Duodenal mucosa (tissue), 2 donors: ENCODE measurements at regions not wholly inside any gene's neighbourhood (a gene's known extent, or its start where the extent isn't known, plus 50 kb on each side); places are given as distances from the start of the nearest gene placed in this dataset.

Source experiments
- H3K27ac ChIP-seq: one replicate; pipeline ENCODE4 v1.7.0; 2013; ENCODE audit warnings: low read depth, low read length
- H3K27me3 ChIP-seq, 2 donors: one replicate each; pipeline ENCODE4 v1.7.0; 2013; ENCODE audit warnings: low read length in 2 of 2, control low read depth in 1 of 2; ENCODE audit not compliant: insufficient read depth in 2 of 2, control insufficient read depth in 1 of 2
- H3K36me3 ChIP-seq, 2 donors: one replicate each; pipeline ENCODE4 v1.7.0; 2013; ENCODE audit warnings: low read length in 2 of 2, control low read depth in 1 of 2; ENCODE audit not compliant: insufficient read depth in 2 of 2, control insufficient read depth in 1 of 2
- H3K4me1 ChIP-seq, 2 donors: one replicate each; pipeline ENCODE4 v1.7.0; 2013; ENCODE audit warnings: low read length in 2 of 2, control low read depth in 1 of 2; ENCODE audit not compliant: insufficient read depth in 2 of 2, control insufficient read depth in 1 of 2
- H3K4me3 ChIP-seq, 2 donors: one replicate each; pipeline ENCODE4 v1.7.0; 2013; ENCODE audit warnings: low read length in 2 of 2, low read depth in 1 of 2
- H3K9ac ChIP-seq, 2 donors: one replicate each; pipeline ENCODE4 v1.7.0; 2013; ENCODE audit warnings: low read length in 2 of 2, low read depth in 1 of 2
- H3K9me3 ChIP-seq, 2 donors: one replicate each; pipeline ENCODE4 v1.7.0; 2013; ENCODE audit warnings: low read length in 2 of 2, control low read depth in 1 of 2; ENCODE audit not compliant: control insufficient read depth in 1 of 2

- no peak overlapping the region for H3K27ac ChIP-seq
- no peak overlapping the region for H3K4me3 ChIP-seq
- H3K36me3 ChIP-seq: no peaks in the 10 kb centered on the region
- H3K9ac ChIP-seq: no peak overlapping the region
- H3K9me3 ChIP-seq: peaks cover 0 to 5% of the 10 kb centered on the region in 2 donors
- H3K4me1 ChIP-seq: peaks cover 4 to 10% of the 10 kb centered on the region in 2 donors
- H3K27me3 ChIP-seq: no peaks in the 10 kb centered on the region
Measured at GRCh38 chr15:70188286-70188685, 90.6 kb upstream of the TLE3 start.

- Histone ChIP-seq H3K27me3 (no peaks in the 10 kb centered on the region), H3K9me3 (peaks cover 0 to 5% of the 10 kb centered on the region in 2 donors), H3K9ac (no peak overlapping the region), H3K36me3 (no peaks in the 10 kb centered on the region), H3K4me1 (peaks cover 0 to under 1% of the 10 kb centered on the region in 2 donors), H3K4me3 (no peak overlapping the region), H3K27ac (no peak overlapping the region)
Measured at GRCh38 chr15:70187331-70187730, 89.6 kb upstream of the TLE3 start.

GRCh38 chr15:70186152-70186551 is 88.4 kb upstream of the TLE3 start:
- Histone ChIP-seq H3K27ac (no peak overlapping the region), H3K27me3 (no peaks in the 10 kb centered on the region), H3K36me3 (no peaks in the 10 kb centered on the region), H3K4me3 (no peak overlapping the region), H3K4me1 (peaks cover 0 to 4% of the 10 kb centered on the region in 2 donors), H3K9me3 (no peaks in the 10 kb centered on the region), H3K9ac (no peak overlapping the region)

- no peak overlapping the region for H3K9ac ChIP-seq
- H3K27ac ChIP-seq: no peak overlapping the region
- no peaks in the 10 kb centered on the region for H3K36me3 ChIP-seq
- no peaks in the 10 kb centered on the region for H3K9me3 ChIP-seq
- no peaks in the 10 kb centered on the region for H3K27me3 ChIP-seq
- peaks cover 0 to 8% of the 10 kb centered on the region in 2 donors for H3K4me1 ChIP-seq
- no peak overlapping the region for H3K4me3 ChIP-seq
Measured at GRCh38 chr15:70185251-70185711, 87.6 kb upstream of the TLE3 start.

GRCh38 chr15:70182858-70183695 is 85.4 kb upstream of the TLE3 start:
- Histone ChIP-seq H3K9me3 (no peaks in the 10 kb centered on the region), H3K27ac (no peak overlapping the region), H3K36me3 (no peaks in the 10 kb centered on the region), H3K4me3 (no peak overlapping the region), H3K4me1 (peaks cover 0 to 8% of the 10 kb centered on the region in 2 donors), H3K27me3 (no peaks in the 10 kb centered on the region), H3K9ac (no peak overlapping the region)

GRCh38 chr15:70181626-70182255 is 84.0 kb upstream of the TLE3 start:
- no peaks in the 10 kb centered on the region for H3K27me3 ChIP-seq
- no peak overlapping the region for H3K4me3 ChIP-seq
- no peaks in the 10 kb centered on the region for H3K36me3 ChIP-seq
- H3K9ac ChIP-seq: no peak overlapping the region
- H3K27ac ChIP-seq: no peak overlapping the region
- H3K4me1 ChIP-seq: peaks cover 0 to 8% of the 10 kb centered on the region in 2 donors
- no peaks in the 10 kb centered on the region for H3K9me3 ChIP-seq

GRCh38 chr15:70180186-70180875 is 82.6 kb upstream of the TLE3 start:
- no peaks in the 10 kb centered on the region for H3K9me3 ChIP-seq
- H3K36me3 ChIP-seq: no peaks in the 10 kb centered on the region
- H3K27ac ChIP-seq: no peak overlapping the region
- peaks cover 0 to 8% of the 10 kb centered on the region in 2 donors for H3K4me1 ChIP-seq
- H3K9ac ChIP-seq: no peak overlapping the region
- H3K27me3 ChIP-seq: no peaks in the 10 kb centered on the region
- no peak overlapping the region for H3K4me3 ChIP-seq

GRCh38 chr15:70179309-70179892 is 81.7 kb upstream of the TLE3 start:
- H3K9me3 ChIP-seq: no peaks in the 10 kb centered on the region
- H3K9ac ChIP-seq: no peak overlapping the region
- H3K27ac ChIP-seq: no peak overlapping the region
- no peak overlapping the region for H3K4me3 ChIP-seq
- no peaks in the 10 kb centered on the region for H3K27me3 ChIP-seq
- peaks cover 1 to 9% of the 10 kb centered on the region in 2 donors for H3K4me1 ChIP-seq
- H3K36me3 ChIP-seq: no peaks in the 10 kb centered on the region

GRCh38 chr15:70178335-70179084 is 80.8 kb upstream of the TLE3 start:
- H3K4me1 ChIP-seq: peaks cover 5 to 11% of the 10 kb centered on the region in 2 donors
- no peak overlapping the region for H3K9ac ChIP-seq
- H3K9me3 ChIP-seq: no peaks in the 10 kb centered on the region
- no peaks in the 10 kb centered on the region for H3K27me3 ChIP-seq
- H3K27ac ChIP-seq: no peak overlapping the region
- no peak overlapping the region for H3K4me3 ChIP-seq
- no peaks in the 10 kb centered on the region for H3K36me3 ChIP-seq
